C4-2B (cell line): ENCODE measurements at regions not wholly inside any gene's neighbourhood (a gene's known extent, or its start where the extent isn't known, plus 50 kb on each side); places are given as distances from the start of the nearest gene placed in this dataset.
"Not testable (repeated sequence)": the region's sequence is repeated elsewhere in the genome, so short reads cannot be mapped to it uniquely, and the experiment has no call there.

Experiments
- H3K27ac ChIP-seq: fragments of 450-650 bp; 2 replicates; pipeline ENCODE4 v1.5.1; 2017
- ZFX ChIP-seq: fragments of 450-650 bp; IDR thresholded peaks from 2 replicates; pipeline ENCODE4 v1.6.1; 2017
- TF ChIP-seq, protein P1 (sequence below): fragments of 450-650 bp; conservative IDR thresholded peaks from 2 replicates; pipeline ENCODE4 v1.5.1; 2017; ENCODE audit warnings: mild to moderate bottlenecking

DNA sequence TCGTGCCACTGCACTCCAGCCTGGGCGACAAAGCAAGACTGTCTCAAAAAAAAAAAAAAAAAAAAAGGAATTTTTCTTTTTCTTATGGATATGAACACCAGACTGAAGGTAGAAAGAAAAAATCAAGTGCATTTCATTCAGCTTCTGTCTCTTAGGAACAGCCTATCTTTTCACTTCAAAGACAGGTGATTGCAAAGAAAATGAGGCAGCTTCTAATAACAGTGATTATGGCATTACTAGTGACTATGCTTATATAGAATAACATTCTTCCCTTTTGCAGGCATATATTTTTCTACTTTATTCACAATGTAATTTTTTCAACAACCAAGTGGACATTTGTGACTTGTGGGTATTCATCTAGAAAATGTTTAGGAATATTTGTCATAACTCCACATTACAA lies 295.5 kb upstream of the ATXN7L3B start:
- TF ChIP-seq ZFX: no peak
- TF ChIP-seq, protein P1, sequence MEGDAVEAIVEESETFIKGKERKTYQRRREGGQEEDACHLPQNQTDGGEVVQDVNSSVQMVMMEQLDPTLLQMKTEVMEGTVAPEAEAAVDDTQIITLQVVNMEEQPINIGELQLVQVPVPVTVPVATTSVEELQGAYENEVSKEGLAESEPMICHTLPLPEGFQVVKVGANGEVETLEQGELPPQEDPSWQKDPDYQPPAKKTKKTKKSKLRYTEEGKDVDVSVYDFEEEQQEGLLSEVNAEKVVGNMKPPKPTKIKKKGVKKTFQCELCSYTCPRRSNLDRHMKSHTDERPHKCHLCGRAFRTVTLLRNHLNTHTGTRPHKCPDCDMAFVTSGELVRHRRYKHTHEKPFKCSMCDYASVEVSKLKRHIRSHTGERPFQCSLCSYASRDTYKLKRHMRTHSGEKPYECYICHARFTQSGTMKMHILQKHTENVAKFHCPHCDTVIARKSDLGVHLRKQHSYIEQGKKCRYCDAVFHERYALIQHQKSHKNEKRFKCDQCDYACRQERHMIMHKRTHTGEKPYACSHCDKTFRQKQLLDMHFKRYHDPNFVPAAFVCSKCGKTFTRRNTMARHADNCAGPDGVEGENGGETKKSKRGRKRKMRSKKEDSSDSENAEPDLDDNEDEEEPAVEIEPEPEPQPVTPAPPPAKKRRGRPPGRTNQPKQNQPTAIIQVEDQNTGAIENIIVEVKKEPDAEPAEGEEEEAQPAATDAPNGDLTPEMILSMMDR: no peak
- H3K27ac ChIP-seq: no peak overlapping the region

DNA sequence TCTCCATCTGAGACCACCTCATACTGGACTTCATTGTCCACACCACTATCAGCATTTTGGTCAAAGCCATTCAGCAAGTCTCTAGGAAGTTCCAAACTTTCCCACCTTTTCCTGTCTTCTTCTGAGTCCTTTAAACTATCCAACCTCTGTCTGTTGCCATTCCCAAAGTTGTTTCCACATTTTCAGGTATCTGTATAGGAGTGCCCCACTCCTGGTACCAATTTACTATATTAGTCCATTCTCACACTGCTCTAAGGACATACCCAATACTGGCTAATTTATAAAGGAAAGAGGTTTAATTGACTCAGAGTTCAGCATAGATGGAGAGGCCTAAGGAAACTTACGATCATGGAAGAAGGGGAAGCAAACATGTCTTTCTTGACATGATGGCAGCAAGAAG lies 292.2 kb upstream of the ATXN7L3B start:
- no peak overlapping the region for H3K27ac ChIP-seq
- no peak for TF ChIP-seq ZFX
- TF ChIP-seq, protein P1: no peak

DNA sequence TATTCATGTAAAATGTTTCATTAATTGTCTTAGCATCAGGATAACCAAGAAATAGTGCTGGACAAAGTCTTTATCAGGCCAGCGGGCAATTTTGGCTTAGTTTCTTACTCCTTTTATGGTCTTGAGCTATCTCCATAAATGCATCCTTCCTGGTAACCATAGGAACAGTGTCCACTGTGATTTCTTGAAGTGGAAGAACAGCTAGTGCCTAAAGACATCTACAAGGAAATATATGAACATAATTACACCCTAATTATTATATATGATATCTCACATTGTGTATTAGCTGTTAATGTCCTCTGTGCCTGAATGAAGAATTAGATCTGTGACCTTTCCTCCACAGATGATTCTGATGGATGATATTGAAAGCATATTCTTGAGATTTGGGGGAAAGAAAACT lies 286.7 kb upstream of the ATXN7L3B start:
- H3K27ac ChIP-seq: no peak overlapping the region
- TF ChIP-seq ZFX: no peak
- TF ChIP-seq, protein P1: no peak

DNA sequence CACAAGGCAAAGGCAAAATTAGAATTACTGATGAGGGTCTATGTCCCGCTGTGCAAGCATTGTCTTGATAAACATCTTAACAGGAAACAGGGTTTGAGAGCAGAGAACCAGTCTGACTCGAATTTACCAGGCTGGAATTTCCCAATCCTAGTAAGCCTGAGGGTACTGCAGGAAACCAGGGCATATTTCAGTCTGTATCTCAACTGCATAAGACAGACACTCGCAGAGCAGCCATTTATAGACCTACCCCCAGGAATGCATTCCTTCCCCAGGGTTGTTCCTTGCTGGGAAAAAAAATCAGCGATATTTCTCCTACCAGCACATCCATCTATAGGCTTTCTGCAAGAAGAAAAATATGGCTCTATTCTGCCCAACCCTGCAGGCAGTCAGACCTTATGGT lies 283.8 kb upstream of the ATXN7L3B start:
- H3K27ac ChIP-seq: not testable (repeated sequence)

DNA sequence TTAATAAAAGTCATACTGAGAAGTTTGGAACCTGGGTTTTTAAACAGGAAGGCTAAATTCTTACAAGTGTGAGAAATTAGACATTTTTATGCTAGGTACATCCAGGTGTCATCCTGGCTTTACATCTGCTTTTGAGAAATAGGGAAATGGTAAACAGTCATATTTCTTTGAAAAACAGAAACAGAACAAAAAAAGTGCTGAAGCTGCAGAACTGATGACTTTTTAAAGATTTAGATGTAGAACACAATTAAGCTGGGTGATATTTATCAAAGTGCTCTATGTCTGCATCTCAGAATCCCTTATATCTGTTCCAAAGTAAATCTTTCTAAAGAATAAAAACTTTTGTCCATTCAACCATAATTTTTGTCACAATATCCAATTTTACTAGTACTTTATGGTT lies 282.9 kb upstream of the ATXN7L3B start:
- no peak overlapping the region for H3K27ac ChIP-seq
- TF ChIP-seq, protein P1: no peak
- no peak for TF ChIP-seq ZFX

DNA sequence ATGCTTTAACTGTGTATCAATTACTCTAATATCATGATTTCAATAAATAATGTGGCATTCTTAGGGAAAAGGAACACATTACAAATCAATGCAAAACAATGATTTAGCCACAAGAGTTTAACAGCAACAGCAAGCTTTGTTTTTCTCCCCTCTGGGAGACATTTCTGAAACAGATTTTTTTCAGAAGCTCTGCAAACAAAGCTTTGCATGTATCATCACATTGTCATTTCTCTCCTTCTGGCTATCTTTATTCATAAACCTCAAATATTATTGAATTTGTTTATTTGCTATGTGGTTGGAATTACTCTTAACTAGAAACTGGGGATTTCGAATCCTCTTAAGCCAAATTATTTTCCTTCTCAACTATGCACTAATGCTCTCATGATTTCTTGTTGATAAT lies 278.4 kb upstream of the ATXN7L3B start:
- H3K27ac ChIP-seq: no peak overlapping the region
- no peak for TF ChIP-seq ZFX
- TF ChIP-seq, protein P1: no peak

DNA sequence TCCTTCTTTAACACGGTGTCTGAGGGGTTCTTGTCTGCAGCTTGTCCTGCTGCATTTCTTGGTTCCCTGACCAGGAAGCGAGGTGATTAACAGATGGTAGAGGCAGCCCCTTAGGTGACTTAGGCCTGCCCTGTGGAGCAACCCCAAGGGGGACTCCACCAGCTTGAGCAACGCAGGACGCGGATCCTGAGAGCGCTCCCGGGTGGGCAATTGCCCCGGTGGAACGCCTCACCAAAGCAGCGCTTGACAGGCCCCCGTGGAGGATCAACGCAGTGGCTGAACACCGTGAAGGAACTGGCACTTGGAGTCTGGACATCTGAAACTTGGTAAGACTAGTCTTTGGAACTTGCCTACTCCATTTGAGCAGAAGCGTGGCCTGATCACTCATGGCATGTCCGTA lies 272.9 kb upstream of the ATXN7L3B start:
- no peak overlapping the region for H3K27ac ChIP-seq
- TF ChIP-seq, protein P1: no peak
- no peak for TF ChIP-seq ZFX

DNA sequence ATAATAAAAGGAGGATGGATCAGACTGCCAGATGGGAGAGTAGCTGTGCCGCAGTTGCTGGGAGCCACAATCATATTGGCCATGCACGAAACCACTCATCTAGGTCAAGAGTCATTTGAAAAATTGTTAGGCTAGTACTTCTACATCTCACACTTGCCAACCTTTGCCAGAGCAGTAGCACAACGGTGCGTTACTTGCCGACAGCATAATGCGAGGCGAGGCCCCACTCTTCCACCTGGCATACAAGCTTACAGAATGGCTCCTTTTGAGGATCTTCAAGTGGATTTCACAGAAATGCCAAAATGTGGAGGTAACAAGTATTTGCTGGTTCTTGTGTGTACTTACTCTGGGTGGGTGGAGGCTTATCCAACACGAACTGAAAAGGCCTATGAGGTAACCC lies 268.3 kb upstream of the ATXN7L3B start:
- H3K27ac ChIP-seq: not testable (repeated sequence)

DNA sequence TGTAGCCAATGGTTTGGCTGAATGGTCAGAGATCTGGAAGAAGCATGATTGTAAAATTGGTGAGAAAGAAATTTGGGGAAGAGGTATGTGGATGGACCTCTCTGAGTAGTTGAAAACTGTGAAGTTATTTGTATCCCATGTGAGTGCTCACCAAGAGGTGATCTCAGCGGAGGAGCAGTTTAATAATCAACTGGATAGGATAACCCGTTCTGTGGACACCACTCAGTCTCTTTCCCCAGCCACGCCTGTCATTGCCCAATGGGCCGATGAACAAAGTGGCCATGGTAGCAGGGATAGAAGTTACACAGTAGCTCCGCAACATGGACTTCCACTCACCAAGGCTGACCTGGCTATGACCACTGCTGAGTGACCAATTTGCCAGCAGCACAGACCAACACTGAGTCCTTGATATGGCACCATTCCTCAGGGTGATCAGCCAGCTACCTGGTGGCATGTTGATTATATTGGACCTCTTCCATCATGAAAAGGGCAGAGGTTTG lies 257.4 kb upstream of the ATXN7L3B start:
- TF ChIP-seq ZFX: no peak
- TF ChIP-seq, protein P1: no peak
- no peak overlapping the region for H3K27ac ChIP-seq

DNA sequence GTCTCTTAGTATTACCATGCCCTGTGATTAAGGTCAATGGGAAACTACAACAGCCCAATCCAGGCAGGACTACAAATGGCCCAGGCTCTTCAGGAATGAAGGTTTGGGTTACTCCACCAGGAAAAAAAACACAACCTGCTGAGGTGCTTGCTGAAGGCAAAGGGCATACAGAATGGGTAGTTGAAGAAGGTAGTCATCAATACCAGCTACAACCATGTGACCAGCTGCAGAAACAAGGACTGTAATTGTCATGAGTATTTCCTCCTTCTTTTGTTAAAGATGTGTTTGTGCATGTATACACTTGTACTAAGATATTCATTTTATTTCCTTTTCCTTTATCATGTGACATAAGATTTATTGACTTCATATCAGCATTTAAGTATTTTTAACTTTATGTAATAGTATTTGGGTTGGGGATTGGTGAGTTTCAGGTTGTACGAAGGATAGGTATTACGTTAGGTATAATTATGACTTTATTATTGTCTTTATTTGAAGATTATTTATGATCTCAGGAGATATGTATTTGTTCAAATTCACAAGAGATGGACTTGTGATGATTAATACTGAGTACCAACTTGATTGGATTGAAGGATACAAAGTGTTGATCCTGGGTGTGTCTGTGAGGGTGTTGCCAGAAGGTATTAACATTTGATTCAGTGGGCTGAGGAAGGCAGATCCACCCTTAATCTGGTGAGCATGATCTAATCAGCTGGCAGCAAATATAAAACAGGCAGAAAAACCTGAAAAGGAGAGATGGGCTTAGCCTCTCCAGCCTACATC lies 256.0 kb upstream of the ATXN7L3B start:
- H3K27ac ChIP-seq: not testable (repeated sequence)
